GM21723 (cell line): ENCODE measurements at regions not wholly inside any gene's neighbourhood (a gene's known extent, or its start where the extent isn't known, plus 50 kb on each side); places are given as distances from the start of the nearest gene placed in this dataset.
"Not testable (repeated sequence)": the region's sequence is repeated elsewhere in the genome, so short reads cannot be mapped to it uniquely, and the experiment has no call there.

Experiments
- ATAC-seq: cut with Tn5 transposase; IDR thresholded peaks from one replicate; pipeline ENCODE4 v1.9.1; 2021; ENCODE audit warnings: mild to moderate bottlenecking, moderate library complexity; ENCODE audit not compliant: unreplicated experiment

- not testable (repeated sequence) for ATAC-seq
Observed at GRCh38 chr17:15858082-15858481, 86.8 kb upstream of the ADORA2B start.

GRCh38 chr17:15860774-15861173 lies 84.2 kb upstream of the ADORA2B start:
- peak; percentile 61 for ATAC-seq

GRCh38 chr17:15864061-15864460 lies 80.9 kb upstream of the ADORA2B start:
- not testable (repeated sequence) for ATAC-seq

DNA sequence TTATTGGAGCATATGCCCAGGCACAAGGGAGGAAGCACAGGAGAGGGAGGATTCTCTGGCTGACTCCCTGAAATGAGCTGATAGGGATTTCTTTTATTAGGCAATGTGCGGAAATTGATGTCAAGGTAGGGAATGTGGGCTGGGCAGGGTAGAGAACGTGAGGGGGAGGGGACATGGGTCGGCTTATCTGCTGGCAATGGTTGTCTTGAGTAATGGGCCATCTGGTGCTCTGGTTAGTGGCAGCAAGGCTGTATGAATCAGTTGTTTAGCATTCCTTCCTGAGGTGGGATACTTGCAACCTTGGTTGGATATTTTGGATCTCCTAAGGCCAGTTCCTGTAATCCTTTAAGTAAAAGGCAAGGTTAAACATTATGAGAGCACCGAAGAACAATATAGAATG lies 80.5 kb upstream of the ADORA2B start:
- ATAC-seq: not testable (repeated sequence)

DNA sequence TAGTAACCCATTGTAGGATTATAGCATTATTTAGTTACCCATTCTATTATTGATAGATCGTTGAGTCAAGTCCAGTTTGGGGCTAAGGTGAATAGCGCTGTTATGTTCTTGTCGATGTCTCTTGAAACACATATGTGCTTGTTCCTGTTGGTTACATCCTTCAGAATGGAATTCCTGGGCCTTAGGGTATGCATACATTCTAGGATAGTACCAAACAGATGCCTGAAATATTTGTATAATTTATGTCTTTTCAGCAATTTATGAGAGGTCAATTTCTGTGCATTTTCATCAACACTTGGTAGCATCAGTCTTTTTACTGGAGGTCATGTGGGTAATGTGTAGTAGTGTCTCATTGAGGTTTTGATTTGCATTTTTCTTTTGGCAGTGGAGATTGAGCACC lies 78.9 kb upstream of the ADORA2B start:
- ATAC-seq: not testable (repeated sequence)

DNA sequence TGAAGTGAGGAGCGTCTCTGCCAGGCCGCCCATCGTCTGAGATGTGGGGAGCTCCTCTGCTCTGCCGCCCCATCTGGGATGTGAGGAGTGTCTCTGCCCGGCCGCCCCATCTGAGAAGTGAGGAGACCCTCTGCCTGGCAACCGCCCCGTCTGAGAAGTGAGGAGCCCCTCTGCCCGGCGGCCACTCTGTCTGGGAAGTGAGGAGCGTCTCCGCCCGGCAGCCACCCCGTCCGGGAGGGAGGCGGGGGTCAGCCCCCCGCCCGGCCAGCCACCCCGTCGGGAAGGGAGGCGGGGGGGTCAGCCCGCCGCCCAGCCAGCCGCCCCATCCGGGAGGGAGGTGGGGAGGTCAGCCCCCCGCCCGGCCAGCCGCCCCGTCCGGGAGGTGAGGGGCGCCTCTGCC lies 77.6 kb upstream of the ADORA2B start:
- not testable (repeated sequence) for ATAC-seq

DNA sequence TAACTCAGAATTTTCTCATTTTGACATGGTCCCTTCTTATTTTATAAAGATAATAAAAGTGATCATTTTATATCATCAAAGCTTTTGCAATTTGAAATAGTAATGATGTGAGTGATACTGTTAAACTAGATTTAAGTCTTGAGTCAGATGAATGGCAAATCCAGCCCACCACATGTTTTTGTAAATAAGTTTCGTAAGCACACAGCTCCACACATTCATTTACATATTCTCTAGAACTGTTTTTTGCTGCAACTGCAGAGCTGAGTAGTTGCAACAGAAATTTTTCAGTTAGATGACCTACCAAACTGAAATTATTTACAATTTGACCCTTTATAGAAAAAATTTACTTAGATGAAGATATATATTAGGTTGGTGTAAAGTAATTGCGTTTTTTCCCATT lies 75.1 kb upstream of the ADORA2B start:
- not testable (repeated sequence) for ATAC-seq

DNA sequence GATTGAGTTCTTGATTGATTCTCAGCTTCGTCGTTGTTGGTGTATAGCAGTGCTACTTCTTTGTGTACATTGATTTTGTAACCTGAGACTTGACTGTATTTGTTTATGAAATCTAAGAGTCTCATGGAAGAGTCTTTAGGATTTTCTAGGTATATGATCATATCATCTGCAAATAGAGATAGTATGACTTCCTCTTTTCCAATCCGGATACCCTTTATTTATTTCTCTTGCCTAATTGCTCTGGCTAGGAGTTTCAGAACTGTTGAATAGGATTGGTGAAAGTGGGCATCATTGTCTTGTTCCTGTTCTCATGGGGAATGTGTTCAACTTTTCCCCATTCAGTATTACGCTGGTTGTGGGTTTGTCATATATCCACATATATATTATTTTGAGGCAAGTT lies 72.3 kb upstream of the ADORA2B start:
- ATAC-seq: not testable (repeated sequence)

DNA sequence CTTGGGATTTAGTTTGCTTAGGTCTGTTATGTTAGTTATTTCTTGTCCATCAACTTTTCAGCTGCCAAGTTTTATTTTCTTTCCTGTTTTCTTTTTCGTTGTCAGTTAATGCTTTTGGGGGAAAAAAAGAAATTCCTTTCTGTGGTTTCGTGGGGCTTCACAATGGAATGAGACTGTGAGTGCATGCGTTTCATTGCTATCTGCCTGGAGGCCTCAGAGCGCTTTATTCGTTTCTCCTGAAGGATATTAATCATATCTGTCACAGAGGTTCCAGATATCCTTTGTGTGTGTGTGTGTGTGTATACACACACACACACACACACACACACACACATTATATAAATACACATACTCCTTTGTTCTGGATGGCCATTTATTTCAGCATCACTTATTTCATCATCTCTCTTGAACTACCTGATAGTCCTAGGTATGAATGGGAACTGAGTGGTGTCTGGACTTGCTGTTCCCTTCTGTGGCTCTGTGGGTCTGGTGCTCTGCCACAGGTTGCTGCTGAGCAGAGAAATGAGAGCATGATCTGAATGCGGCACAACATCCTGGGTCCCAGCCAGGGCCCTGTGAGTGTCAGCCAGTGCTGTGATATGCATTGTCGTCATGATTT lies 66.9 kb upstream of the ADORA2B start:
- ATAC-seq: not testable (repeated sequence)

GRCh38 chr17:15882058-15882720 lies 62.7 kb upstream of the ADORA2B start:
- no peak for ATAC-seq

- ATAC-seq: no peak
Observed at GRCh38 chr17:15882777-15883176, 62.2 kb upstream of the ADORA2B start.

GRCh38 chr17:15883617-15884111 lies 61.3 kb upstream of the ADORA2B start:
- no peak for ATAC-seq

DNA sequence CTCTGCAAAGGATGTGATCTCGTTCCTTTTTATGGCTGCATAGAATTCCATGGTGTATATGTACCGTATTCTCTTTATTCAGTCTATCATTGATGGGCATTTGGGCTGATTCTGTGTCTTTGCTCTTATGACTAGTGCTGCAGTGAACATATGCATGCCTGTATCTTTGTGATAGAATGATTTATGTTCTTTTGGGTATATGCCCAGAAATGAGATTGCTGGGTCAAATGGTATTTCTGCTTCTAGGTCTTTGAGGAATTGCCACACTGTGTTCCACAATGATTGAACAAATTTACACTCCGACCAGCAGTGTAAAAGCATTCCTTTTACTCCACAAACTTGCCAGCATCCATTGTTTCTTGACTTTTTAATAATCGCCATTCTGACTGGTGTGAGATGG lies 60.2 kb upstream of the ADORA2B start:
- ATAC-seq: no peak

- no peak for ATAC-seq
Observed at GRCh38 chr17:15885770-15886169, 59.2 kb upstream of the ADORA2B start.

- ATAC-seq: no peak
Observed at GRCh38 chr17:15886221-15886620, 58.7 kb upstream of the ADORA2B start.

- ATAC-seq: no peak
Observed at GRCh38 chr17:15886804-15887203, 58.1 kb upstream of the ADORA2B start.

GRCh38 chr17:15888436-15888835 lies 56.5 kb upstream of the ADORA2B start:
- ATAC-seq: no peak

GRCh38 chr17:15890279-15890892 lies 54.5 kb upstream of the ADORA2B start:
- no peak for ATAC-seq

GRCh38 chr17:15891318-15891717 lies 53.6 kb upstream of the ADORA2B start:
- no peak for ATAC-seq

DNA sequence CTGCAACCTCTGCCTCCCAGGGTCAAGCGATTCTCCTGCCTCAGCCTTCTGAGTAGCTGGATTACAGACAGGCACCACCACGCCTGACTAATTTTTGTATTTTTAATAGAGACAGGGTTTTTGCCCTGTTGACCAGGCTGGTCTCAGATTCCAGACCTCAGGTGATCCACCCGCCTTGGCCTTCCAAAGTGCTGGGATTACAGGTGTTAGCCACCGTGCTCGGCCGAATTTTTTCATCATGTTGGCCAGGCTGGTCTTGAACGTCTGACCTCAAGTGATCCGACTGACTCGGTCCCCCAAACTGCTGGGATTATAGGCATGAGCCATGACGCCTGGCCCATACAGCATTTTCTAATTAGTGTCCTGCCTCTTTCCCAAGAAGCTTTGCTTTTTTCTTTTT lies 52.7 kb upstream of the ADORA2B start:
- no peak for ATAC-seq

- ATAC-seq: no peak
Observed at GRCh38 chr17:15892731-15893657, 51.9 kb upstream of the ADORA2B start.
